SK-N-SH (cell line): ENCODE measurements at regions not wholly inside any gene's neighbourhood (a gene's known extent, or its start where the extent isn't known, plus 50 kb on each side); places are given as distances from the start of the nearest gene placed in this dataset.

Experiments used
- CTCF ChIA-PET: fragments of 300-600, 350-600 bp; formaldehyde crosslinking; extraction: SDS; loops from one replicate; lab custom pipeline; 2021; lab: Yijun Ruan, JAX
- POLR2A ChIA-PET: fragments of 350-600 bp; sonication (Branson Sonifier 250); formaldehyde crosslinking; extraction: SDS; loops from one replicate; lab custom pipeline; 2020; ENCODE audit warnings: antibody characterized with exemption, inconsistent platforms; lab: Yijun Ruan, JAX
- DNase-seq: peaks from one replicate; pipeline ENCODE4 v3.0.0; 2012
- H2AFZ ChIP-seq: fragments of 200-600 bp; sonication (generic); 2 replicates; pipeline ENCODE4 v1.8.1; 2016; ENCODE audit warnings: antibody characterized with exemption, mild to moderate bottlenecking, low read depth
- H3F3A ChIP-seq: fragments of 200-600 bp; sonication (generic); replicated peaks from 2 replicates; pipeline ENCODE3; 2016; ENCODE audit warnings: antibody characterized with exemption, mild to moderate bottlenecking; ENCODE audit not compliant: insufficient read depth
- H3K27ac ChIP-seq, 2 experiments: fragments of 200-500 bp in 1 of 2; fragments of 200-600 bp in 1 of 2; sonication (Bioruptor generic) in 1 of 2; sonication (generic), shearing (Covaris generic) in 1 of 2; 2 replicates each; pipeline versions ENCODE4 v1.5.1 to v1.6.1; 2014 to 2016; ENCODE audit warnings: low read depth in 2 of 2, inconsistent platforms in 1 of 2, low read length in 1 of 2, mild to moderate bottlenecking in 1 of 2, mixed read lengths in 1 of 2
- H3K27me3 ChIP-seq: fragments of 200-600 bp; sonication (generic), shearing (Covaris generic); 2 replicates; pipeline ENCODE4 v1.6.1; 2016; ENCODE audit warnings: mixed run types; ENCODE audit not compliant: insufficient read depth
- H3K36me3 ChIP-seq, 2 experiments: fragments of 200-500 bp in 1 of 2; fragments of 200-600 bp in 1 of 2; sonication (Bioruptor generic) in 1 of 2; sonication (generic) in 1 of 2; replicated peaks in 1 of 2; 2 replicates each; pipeline versions ENCODE3 to v1.5.1; 2014 to 2016; ENCODE audit warnings: low read length in 1 of 2, mild to moderate bottlenecking in 1 of 2; ENCODE audit not compliant: insufficient read depth in 2 of 2, control insufficient read depth in 1 of 2
- H3K4me1 ChIP-seq, 2 experiments: fragments of 200-500 bp in 1 of 2; fragments of 200-600 bp in 1 of 2; sonication (Bioruptor generic) in 1 of 2; sonication (generic), shearing (Covaris generic) in 1 of 2; 2 replicates each; pipeline versions ENCODE4 v1.5.1 to v1.6.1; 2014 to 2016; ENCODE audit warnings: low read depth in 1 of 2, low read length in 1 of 2, mixed run types in 1 of 2; ENCODE audit not compliant: insufficient read depth in 2 of 2, control insufficient read depth in 1 of 2
- H3K4me2 ChIP-seq: fragments of 200-600 bp; sonication (generic), shearing (Covaris generic); 2 replicates; pipeline ENCODE4 v1.6.1; 2017; ENCODE audit warnings: mixed run types
- H3K4me3 ChIP-seq, 2 experiments: fragments of 200-500 bp in 1 of 2; fragments of 200-600 bp in 1 of 2; sonication (Bioruptor generic) in 1 of 2; sonication (generic), shearing (Covaris generic) in 1 of 2; 2 replicates each; pipeline versions ENCODE4 v1.5.1 to v1.8.1; 2014 to 2016; ENCODE audit warnings: low read depth in 2 of 2, inconsistent platforms in 1 of 2, low read length in 1 of 2, mild to moderate bottlenecking in 1 of 2, mixed read lengths in 1 of 2, moderate library complexity in 1 of 2
- H3K79me2 ChIP-seq: fragments of 200-600 bp; sonication (generic); 2 replicates; pipeline ENCODE4 v1.8.1; 2017; ENCODE audit warnings: mild to moderate bottlenecking; ENCODE audit not compliant: insufficient read depth
- H3K9ac ChIP-seq: fragments of 200-600 bp; sonication (generic); 2 replicates; pipeline ENCODE4 v1.6.1; 2017; ENCODE audit warnings: mixed run types
- H3K9me2 ChIP-seq: fragments of 200-600 bp; sonication (generic); 2 replicates; pipeline ENCODE4 v1.6.1; 2017; ENCODE audit warnings: mixed run types
- H3K9me3 ChIP-seq: fragments of 200-600 bp; sonication (generic); 2 replicates; pipeline ENCODE4 v1.6.1; 2017; ENCODE audit warnings: mixed run types, mild to moderate bottlenecking, moderate library complexity
- H4K20me1 ChIP-seq: fragments of 200-600 bp; sonication (generic); 2 replicates; pipeline ENCODE4 v1.6.1; 2017; ENCODE audit warnings: mild to moderate bottlenecking, mixed run types; ENCODE audit not compliant: insufficient read depth
- ELF1 ChIP-seq: IDR thresholded peaks from 2 replicates; pipeline ENCODE4 v1.4.0; 2012
- JUND ChIP-seq: IDR thresholded peaks from 2 replicates; pipeline ENCODE4 v1.4.0; 2012
- MEF2A ChIP-seq: IDR thresholded peaks from 2 replicates; pipeline ENCODE4 v1.4.0; 2012; ENCODE audit warnings: low read depth, borderline replicate concordance
- NFIC ChIP-seq: IDR thresholded peaks from 2 replicates; pipeline ENCODE4 v1.4.0; 2012; ENCODE audit warnings: borderline replicate concordance
- RAD21 ChIP-seq: IDR thresholded peaks from 2 replicates; pipeline ENCODE4 v1.6.1; 2012; ENCODE audit warnings: mild to moderate bottlenecking, low read length
- SIN3A ChIP-seq: IDR thresholded peaks from 2 replicates; pipeline ENCODE4 v1.6.1; 2012; ENCODE audit warnings: low read depth, mild to moderate bottlenecking, low read length, moderate library complexity, borderline replicate concordance
- SMC3 ChIP-seq: IDR thresholded peaks from 2 replicates; pipeline ENCODE4 v1.6.1; 2012; ENCODE audit warnings: low read depth, low read length, improper control_type of control experiment
- TCF12 ChIP-seq: IDR thresholded peaks from 2 replicates; pipeline ENCODE4 v1.4.0; 2012
- TEAD4 ChIP-seq: IDR thresholded peaks from 2 replicates; pipeline ENCODE4 v1.4.0; 2012; ENCODE audit warnings: mild to moderate bottlenecking, borderline replicate concordance; ENCODE audit not compliant: insufficient read depth
- USF2 ChIP-seq: fragments of 150-350 bp; IDR thresholded peaks from 2 replicates; pipeline ENCODE4 v1.6.1; 2017; ENCODE audit warnings: antibody characterized with exemption, low read length, low read depth, borderline replicate concordance
- YY1 ChIP-seq: IDR thresholded peaks from 2 replicates; pipeline ENCODE4 v1.4.0; 2012; ENCODE audit warnings: low read depth, mild to moderate bottlenecking
- TF ChIP-seq, protein P1 (sequence below): IDR thresholded peaks from 2 replicates; pipeline ENCODE4 v1.4.0; 2012; ENCODE audit warnings: low read depth, borderline replicate concordance
- TF ChIP-seq, protein P2 (sequence below): fragments of 150-350 bp; IDR thresholded peaks from 2 replicates; pipeline ENCODE4 v1.6.1; 2016; ENCODE audit warnings: mild to moderate bottlenecking, low read depth, low read length
- TF ChIP-seq, protein P3 (sequence below): IDR thresholded peaks from 2 replicates; pipeline ENCODE4 v1.6.1; 2012; ENCODE audit warnings: mild to moderate bottlenecking, low read depth, low read length, moderate library complexity
- TF ChIP-seq, protein P4 (sequence below): IDR thresholded peaks from 2 replicates; pipeline ENCODE4 v1.4.0; 2012; ENCODE audit warnings: low read depth, borderline replicate concordance
- TF ChIP-seq, protein P5 (sequence below): fragments of 200-600 bp; sonication (generic); IDR thresholded peaks from 2 replicates; pipeline ENCODE4 v1.6.1; 2017; ENCODE audit warnings: antibody characterized with exemption, mild to moderate bottlenecking, moderate library complexity
- TF ChIP-seq, protein P6 (sequence below): IDR thresholded peaks from 2 replicates; pipeline ENCODE4; 2012

DNA sequence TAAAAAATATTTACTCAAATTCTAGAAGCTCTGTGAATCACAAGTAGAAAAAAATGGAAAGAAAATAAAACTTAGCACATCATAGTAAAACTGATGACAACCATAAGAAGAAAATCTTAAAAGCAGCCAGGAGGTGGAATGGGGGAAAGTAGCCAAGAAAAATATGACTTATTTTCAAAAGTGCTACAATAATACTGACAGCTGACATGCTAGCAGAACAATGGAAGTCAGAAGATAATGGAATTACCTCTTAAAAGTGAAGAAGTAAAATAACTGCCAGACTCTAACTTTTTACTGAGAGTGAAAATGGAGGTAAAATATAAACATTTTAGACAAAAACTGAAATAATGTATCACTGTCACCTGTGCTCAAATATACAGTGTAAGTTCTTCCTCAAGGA lies 532.2 kb upstream of the SGCD start:
- Histone ChIP-seq H3K4me2 (no peak overlapping the region), H3K9me2 (no peaks in the 10 kb centered on the region), H2AFZ (no peak overlapping the region), H3K4me3 (no peak overlapping the region), H3F3A (no peaks in the 10 kb centered on the region), H3K27me3 (no peaks in the 10 kb centered on the region), H3K4me1 (no peaks in the 10 kb centered on the region), H3K27ac (no peak overlapping the region), H4K20me1 (no peaks in the 10 kb centered on the region), H3K79me2 (no peaks in the 10 kb centered on the region), H3K36me3 (no peaks in the 10 kb centered on the region), H3K9ac (no peak overlapping the region), H3K9me3 (peaks cover 16% of the 10 kb centered on the region)
- TF ChIP-seq, protein P1, sequence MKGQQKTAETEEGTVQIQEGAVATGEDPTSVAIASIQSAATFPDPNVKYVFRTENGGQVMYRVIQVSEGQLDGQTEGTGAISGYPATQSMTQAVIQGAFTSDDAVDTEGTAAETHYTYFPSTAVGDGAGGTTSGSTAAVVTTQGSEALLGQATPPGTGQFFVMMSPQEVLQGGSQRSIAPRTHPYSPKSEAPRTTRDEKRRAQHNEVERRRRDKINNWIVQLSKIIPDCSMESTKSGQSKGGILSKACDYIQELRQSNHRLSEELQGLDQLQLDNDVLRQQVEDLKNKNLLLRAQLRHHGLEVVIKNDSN: no peak
- TF ChIP-seq, protein P2, sequence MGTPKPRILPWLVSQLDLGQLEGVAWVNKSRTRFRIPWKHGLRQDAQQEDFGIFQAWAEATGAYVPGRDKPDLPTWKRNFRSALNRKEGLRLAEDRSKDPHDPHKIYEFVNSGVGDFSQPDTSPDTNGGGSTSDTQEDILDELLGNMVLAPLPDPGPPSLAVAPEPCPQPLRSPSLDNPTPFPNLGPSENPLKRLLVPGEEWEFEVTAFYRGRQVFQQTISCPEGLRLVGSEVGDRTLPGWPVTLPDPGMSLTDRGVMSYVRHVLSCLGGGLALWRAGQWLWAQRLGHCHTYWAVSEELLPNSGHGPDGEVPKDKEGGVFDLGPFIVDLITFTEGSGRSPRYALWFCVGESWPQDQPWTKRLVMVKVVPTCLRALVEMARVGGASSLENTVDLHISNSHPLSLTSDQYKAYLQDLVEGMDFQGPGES: no peak
- TF ChIP-seq SIN3A (no peak), MEF2A (no peak), RAD21 (no peak), ELF1 (no peak), SMC3 (no peak), USF2 (no peak), TEAD4 (no peak), JUND (no peak), YY1 (no peak), TCF12 (no peak), NFIC (no peak)
- TF ChIP-seq, protein P3, sequence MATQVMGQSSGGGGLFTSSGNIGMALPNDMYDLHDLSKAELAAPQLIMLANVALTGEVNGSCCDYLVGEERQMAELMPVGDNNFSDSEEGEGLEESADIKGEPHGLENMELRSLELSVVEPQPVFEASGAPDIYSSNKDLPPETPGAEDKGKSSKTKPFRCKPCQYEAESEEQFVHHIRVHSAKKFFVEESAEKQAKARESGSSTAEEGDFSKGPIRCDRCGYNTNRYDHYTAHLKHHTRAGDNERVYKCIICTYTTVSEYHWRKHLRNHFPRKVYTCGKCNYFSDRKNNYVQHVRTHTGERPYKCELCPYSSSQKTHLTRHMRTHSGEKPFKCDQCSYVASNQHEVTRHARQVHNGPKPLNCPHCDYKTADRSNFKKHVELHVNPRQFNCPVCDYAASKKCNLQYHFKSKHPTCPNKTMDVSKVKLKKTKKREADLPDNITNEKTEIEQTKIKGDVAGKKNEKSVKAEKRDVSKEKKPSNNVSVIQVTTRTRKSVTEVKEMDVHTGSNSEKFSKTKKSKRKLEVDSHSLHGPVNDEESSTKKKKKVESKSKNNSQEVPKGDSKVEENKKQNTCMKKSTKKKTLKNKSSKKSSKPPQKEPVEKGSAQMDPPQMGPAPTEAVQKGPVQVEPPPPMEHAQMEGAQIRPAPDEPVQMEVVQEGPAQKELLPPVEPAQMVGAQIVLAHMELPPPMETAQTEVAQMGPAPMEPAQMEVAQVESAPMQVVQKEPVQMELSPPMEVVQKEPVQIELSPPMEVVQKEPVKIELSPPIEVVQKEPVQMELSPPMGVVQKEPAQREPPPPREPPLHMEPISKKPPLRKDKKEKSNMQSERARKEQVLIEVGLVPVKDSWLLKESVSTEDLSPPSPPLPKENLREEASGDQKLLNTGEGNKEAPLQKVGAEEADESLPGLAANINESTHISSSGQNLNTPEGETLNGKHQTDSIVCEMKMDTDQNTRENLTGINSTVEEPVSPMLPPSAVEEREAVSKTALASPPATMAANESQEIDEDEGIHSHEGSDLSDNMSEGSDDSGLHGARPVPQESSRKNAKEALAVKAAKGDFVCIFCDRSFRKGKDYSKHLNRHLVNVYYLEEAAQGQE: no peak
- TF ChIP-seq, protein P4, sequence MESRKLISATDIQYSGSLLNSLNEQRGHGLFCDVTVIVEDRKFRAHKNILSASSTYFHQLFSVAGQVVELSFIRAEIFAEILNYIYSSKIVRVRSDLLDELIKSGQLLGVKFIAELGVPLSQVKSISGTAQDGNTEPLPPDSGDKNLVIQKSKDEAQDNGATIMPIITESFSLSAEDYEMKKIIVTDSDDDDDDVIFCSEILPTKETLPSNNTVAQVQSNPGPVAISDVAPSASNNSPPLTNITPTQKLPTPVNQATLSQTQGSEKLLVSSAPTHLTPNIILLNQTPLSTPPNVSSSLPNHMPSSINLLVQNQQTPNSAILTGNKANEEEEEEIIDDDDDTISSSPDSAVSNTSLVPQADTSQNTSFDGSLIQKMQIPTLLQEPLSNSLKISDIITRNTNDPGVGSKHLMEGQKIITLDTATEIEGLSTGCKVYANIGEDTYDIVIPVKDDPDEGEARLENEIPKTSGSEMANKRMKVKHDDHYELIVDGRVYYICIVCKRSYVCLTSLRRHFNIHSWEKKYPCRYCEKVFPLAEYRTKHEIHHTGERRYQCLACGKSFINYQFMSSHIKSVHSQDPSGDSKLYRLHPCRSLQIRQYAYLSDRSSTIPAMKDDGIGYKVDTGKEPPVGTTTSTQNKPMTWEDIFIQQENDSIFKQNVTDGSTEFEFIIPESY: no peak
- TF ChIP-seq, protein P5, sequence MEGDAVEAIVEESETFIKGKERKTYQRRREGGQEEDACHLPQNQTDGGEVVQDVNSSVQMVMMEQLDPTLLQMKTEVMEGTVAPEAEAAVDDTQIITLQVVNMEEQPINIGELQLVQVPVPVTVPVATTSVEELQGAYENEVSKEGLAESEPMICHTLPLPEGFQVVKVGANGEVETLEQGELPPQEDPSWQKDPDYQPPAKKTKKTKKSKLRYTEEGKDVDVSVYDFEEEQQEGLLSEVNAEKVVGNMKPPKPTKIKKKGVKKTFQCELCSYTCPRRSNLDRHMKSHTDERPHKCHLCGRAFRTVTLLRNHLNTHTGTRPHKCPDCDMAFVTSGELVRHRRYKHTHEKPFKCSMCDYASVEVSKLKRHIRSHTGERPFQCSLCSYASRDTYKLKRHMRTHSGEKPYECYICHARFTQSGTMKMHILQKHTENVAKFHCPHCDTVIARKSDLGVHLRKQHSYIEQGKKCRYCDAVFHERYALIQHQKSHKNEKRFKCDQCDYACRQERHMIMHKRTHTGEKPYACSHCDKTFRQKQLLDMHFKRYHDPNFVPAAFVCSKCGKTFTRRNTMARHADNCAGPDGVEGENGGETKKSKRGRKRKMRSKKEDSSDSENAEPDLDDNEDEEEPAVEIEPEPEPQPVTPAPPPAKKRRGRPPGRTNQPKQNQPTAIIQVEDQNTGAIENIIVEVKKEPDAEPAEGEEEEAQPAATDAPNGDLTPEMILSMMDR: no peak
- TF ChIP-seq, protein P6, sequence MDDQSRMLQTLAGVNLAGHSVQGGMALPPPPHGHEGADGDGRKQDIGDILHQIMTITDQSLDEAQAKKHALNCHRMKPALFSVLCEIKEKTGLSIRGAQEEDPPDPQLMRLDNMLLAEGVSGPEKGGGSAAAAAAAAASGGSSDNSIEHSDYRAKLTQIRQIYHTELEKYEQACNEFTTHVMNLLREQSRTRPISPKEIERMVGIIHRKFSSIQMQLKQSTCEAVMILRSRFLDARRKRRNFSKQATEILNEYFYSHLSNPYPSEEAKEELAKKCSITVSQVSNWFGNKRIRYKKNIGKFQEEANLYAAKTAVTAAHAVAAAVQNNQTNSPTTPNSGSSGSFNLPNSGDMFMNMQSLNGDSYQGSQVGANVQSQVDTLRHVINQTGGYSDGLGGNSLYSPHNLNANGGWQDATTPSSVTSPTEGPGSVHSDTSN: no peak
- no peak for DNase-seq
- CTCF ChIA-PET: no interaction called here
- POLR2A ChIA-PET: no interaction called here
